Endothelial cell (in vitro differentiated cells): ENCODE measurements at regions not wholly inside any gene's neighbourhood (a gene's known extent, or its start where the extent isn't known, plus 50 kb on each side); places are given as distances from the start of the nearest gene placed in this dataset.

Experiments
- DNase-seq: peaks from one replicate; pipeline ENCODE4 v3.0.0; 2021; ENCODE audit warnings: low spot score
- H3K27ac Mint-ChIP-seq: one replicate; pipeline ENCODE4 v1.8.0; 2021; ENCODE audit warnings: mixed read lengths, inconsistent platforms; ENCODE audit not compliant: unreplicated experiment
- H3K27me3 Mint-ChIP-seq: one replicate; pipeline ENCODE4 v1.8.0; 2021; ENCODE audit warnings: mild to moderate bottlenecking, moderate library complexity, mixed read lengths, inconsistent platforms; ENCODE audit not compliant: unreplicated experiment
- H3K36me3 Mint-ChIP-seq: one replicate; pipeline ENCODE4 v1.8.0; 2021; ENCODE audit warnings: mild to moderate bottlenecking, low read depth, mixed read lengths, inconsistent platforms; ENCODE audit not compliant: unreplicated experiment
- H3K4me1 Mint-ChIP-seq: one replicate; pipeline ENCODE4 v1.8.0; 2021; ENCODE audit warnings: mild to moderate bottlenecking, mixed read lengths, inconsistent platforms; ENCODE audit not compliant: unreplicated experiment
- H3K4me3 Mint-ChIP-seq: one replicate; pipeline ENCODE4 v1.8.0; 2021; ENCODE audit warnings: mild to moderate bottlenecking, mixed read lengths, inconsistent platforms; ENCODE audit not compliant: unreplicated experiment
- H3K9me3 Mint-ChIP-seq: one replicate; pipeline ENCODE4 v1.8.0; 2021; ENCODE audit warnings: mixed read lengths, inconsistent platforms; ENCODE audit not compliant: unreplicated experiment
- TF ChIP-seq, protein P1 (sequence below): fragments of 200-600 bp; sonication (generic); IDR thresholded peaks from one replicate; pipeline ENCODE4 v1.5.0; 2021; ENCODE audit warnings: antibody characterized with exemption; ENCODE audit not compliant: unreplicated experiment

DNA sequence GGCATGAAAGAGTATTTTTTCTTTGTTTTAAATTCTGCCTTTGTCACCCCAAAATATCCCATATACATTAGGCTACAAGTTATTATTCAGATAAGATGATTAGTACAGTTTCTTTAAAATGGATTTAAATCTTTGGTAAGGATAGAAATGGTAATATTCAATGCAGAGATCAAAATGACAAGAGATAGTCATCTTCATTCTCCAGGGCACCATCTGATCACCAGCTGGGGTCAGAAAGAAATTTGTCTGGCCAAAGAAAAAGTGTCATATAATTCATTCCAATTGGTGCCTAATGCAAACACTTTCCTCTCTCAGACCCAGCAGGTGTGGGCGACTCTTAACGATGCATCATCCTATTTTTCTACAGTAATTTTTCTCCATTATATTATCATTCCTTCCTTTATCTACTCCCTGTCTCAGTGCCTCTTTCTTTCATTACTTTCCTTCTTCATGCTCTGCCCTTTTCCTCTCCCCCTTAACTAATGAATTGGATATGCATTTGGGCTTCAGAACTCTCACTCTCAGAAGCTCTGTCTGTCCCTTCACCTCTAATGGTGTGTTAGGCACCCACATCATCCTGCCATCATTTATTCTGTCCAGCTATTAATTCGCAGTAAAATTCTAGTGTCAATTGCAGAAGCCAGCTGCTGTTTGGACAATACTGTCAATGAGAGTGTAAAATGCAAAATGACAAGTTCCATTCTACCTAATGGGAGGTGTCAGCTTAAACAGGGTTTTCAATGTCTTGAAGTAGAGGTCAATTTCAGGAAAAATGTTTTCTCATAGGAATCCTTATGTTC lies 570.5 kb downstream of the TDRD15 start:
- no peaks in the 10 kb centered on the region for H3K4me1 Mint-ChIP-seq
- H3K4me3 Mint-ChIP-seq = no peak overlapping the region
- DNase-seq = no peak
- H3K9me3 Mint-ChIP-seq = no peaks in the 10 kb centered on the region
- H3K36me3 Mint-ChIP-seq = no peaks in the 10 kb centered on the region
- no peaks in the 10 kb centered on the region for H3K27me3 Mint-ChIP-seq
- H3K27ac Mint-ChIP-seq = no peak overlapping the region
- TF ChIP-seq, protein P1, sequence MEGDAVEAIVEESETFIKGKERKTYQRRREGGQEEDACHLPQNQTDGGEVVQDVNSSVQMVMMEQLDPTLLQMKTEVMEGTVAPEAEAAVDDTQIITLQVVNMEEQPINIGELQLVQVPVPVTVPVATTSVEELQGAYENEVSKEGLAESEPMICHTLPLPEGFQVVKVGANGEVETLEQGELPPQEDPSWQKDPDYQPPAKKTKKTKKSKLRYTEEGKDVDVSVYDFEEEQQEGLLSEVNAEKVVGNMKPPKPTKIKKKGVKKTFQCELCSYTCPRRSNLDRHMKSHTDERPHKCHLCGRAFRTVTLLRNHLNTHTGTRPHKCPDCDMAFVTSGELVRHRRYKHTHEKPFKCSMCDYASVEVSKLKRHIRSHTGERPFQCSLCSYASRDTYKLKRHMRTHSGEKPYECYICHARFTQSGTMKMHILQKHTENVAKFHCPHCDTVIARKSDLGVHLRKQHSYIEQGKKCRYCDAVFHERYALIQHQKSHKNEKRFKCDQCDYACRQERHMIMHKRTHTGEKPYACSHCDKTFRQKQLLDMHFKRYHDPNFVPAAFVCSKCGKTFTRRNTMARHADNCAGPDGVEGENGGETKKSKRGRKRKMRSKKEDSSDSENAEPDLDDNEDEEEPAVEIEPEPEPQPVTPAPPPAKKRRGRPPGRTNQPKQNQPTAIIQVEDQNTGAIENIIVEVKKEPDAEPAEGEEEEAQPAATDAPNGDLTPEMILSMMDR = no peak

DNA sequence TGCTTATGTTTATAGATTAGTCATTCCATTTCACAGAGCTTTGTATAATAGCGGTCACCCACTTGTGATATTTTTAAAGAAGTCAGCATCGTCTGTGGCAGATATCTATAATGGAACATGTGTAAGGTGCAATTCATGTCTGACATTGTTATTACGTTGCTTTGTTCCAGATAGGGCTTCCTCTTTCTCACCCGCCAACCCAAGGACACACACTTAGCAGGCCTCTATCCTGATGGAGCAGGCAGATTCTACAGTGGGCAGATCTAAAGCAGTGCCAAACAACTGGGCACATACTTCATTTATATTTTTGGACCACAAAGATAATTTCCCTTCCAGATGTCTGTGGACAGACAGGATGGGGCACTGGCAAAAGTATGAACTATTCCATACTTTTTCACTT lies 573.1 kb downstream of the TDRD15 start:
- no peak overlapping the region for H3K27ac Mint-ChIP-seq
- TF ChIP-seq, protein P1 = no peak
- no peak for DNase-seq

DNA sequence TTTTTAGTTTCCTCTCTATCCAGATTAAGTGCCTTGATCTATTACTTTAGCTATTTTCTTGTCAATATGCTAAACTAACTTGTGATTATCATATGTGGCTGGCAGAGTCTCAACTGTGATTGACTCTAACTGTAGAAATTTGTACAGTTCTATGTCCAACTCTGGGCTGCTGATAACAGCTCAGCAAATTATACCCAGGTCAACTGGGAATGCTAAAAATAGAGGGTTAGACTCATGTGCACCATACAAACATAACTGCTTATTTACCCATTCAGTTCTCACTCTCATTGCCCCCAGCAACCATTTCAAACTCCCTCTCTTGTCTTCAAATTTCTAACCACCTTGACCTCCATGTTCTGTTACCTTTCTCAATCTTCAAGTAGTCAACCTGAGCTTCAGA lies 576.9 kb downstream of the TDRD15 start:
- Mint-ChIP-seq H3K27ac (no peak overlapping the region), H3K9me3 (no peaks in the 10 kb centered on the region), H3K27me3 (no peaks in the 10 kb centered on the region), H3K4me1 (no peaks in the 10 kb centered on the region), H3K4me3 (no peak overlapping the region), H3K36me3 (no peaks in the 10 kb centered on the region)
- no peak for DNase-seq
- TF ChIP-seq, protein P1 = no peak

More for the DNA sequence above, 573.1 kb downstream of the TDRD15 start:
- Mint-ChIP-seq H3K36me3 (no peaks in the 10 kb centered on the region), H3K4me3 (no peak overlapping the region), H3K9me3 (no peaks in the 10 kb centered on the region), H3K27me3 (no peaks in the 10 kb centered on the region), H3K4me1 (no peaks in the 10 kb centered on the region)

DNA sequence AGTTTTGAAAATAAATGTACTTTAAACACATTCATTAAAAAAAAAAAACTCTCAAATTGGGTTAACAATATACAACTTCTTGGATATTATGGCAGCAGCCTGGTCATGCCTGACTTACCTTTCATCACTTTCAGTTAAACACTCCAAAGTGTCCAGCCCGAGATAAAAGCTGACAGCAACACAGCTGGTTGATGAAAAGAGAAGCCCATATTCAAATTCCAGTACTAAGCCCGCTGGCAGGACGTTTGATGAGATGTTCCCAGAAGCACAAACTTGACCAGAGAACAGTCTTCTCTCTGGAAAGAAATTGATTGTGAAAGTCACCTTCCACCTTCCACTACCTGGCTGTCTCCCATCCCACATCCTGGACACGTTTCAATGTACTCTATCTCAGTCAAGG lies 586.3 kb downstream of the TDRD15 start:
- TF ChIP-seq, protein P1 = no peak
- H3K27me3 Mint-ChIP-seq = peaks cover 2% of the 10 kb centered on the region

DNA sequence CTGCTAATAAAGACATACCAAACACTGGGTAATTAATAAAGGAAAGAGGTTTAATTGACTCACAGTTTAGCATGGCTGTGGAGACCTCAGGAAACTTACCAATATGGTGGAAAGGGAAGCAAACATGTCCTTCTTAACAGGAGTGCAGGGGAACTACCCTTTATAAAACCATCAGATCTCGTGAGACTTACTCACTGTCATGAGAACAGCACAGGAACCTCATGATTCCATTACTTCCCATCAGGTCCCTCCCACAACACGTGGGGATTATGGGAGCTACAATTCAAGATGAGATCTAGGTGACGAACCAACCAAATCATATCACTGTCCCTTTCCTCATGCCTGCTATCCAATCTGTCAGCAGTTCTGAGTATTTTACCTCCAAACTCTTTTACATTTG lies 586.7 kb downstream of the TDRD15 start:
- Mint-ChIP-seq H3K9me3 (no peaks in the 10 kb centered on the region), H3K27ac (no peak overlapping the region), H3K4me1 (no peaks in the 10 kb centered on the region), H3K4me3 (no peak overlapping the region), H3K27me3 (peaks cover 2% of the 10 kb centered on the region), H3K36me3 (no peaks in the 10 kb centered on the region)
- DNase-seq = no peak
- TF ChIP-seq, protein P1 = no peak

More for the DNA sequence above, 586.3 kb downstream of the TDRD15 start:
- H3K27ac Mint-ChIP-seq = no peak overlapping the region
- no peak overlapping the region for H3K4me3 Mint-ChIP-seq
- no peaks in the 10 kb centered on the region for H3K36me3 Mint-ChIP-seq
- no peaks in the 10 kb centered on the region for H3K9me3 Mint-ChIP-seq
- H3K4me1 Mint-ChIP-seq = no peaks in the 10 kb centered on the region
- no peak for DNase-seq
